ENCODE measurements at regions not wholly inside any gene's neighbourhood (a gene's known extent, or its start where the extent isn't known, plus 50 kb on each side); places are given as distances from the start of the nearest gene placed in this dataset.

DNA sequence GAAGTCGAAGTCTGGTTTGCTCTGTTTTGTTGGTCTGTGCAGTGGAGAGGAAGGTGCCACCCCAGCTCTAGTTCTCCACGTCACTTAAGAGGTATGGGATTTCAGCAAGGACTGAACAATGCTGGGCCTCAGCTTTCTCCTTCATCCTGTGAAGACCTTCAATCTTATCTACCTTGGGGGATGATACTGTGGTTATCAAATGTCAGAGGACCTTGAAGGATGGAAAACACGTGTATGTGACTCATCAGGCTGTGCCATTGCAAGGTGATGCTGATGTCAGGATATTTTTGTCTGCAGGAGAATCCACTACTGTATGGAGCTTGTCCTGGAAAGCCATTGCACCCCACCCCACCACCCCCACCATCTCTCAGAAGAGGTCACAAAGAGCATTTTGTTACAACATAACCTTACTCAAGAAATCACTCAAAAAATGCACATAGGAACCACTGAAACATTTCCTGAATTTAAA, 81.4 kb upstream of the UQCRFS1 start:
- no peaks in the 10 kb centered on the region for H3K36me3 ChIP-seq
- intact Hi-C loops (cut with DNase I; ENCODE audit: low total_unique reads): no loop called here
- no peak for TF ChIP-seq CTCF (IDR thresholded peaks at IDR 0.05)
- TF ChIP-seq POLR2A (IDR thresholded peaks at IDR 0.05): no peak
- H3K4me1 ChIP-seq: no peaks in the 10 kb centered on the region
- no peak for DNase-seq
- H3K9me3 ChIP-seq: no peaks in the 10 kb centered on the region
- H3K27ac ChIP-seq: no peak overlapping the region
- no peak overlapping the region for H3K4me3 ChIP-seq
- H3K27me3 ChIP-seq: no peaks in the 10 kb centered on the region

DNA sequence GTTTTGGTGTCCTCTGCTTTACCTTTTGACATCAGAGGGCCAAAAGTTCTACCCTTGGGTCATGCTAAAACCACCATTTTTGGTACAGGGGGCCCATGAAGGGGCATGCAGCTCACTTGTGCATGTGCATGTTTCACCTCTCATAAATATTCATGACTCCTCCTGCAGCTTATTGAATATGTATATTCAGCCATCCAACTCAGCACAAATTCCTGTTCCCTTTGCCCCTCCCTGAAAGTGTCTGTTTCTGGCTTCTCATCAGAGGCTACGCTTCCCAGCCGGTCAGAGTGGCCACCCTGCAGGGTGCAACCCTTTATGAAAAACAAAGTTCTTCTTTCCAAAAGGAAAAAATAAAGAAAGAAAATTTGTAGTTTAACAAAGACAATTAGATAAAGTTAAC, 82.3 kb upstream of the UQCRFS1 start:
- intact Hi-C loops (cut with DNase I; ENCODE audit: low total_unique reads): no loop called here
- DNase-seq: no peak
- TF ChIP-seq POLR2A (IDR thresholded peaks at IDR 0.05): no peak
- TF ChIP-seq CTCF (IDR thresholded peaks at IDR 0.05): no peak

DNA sequence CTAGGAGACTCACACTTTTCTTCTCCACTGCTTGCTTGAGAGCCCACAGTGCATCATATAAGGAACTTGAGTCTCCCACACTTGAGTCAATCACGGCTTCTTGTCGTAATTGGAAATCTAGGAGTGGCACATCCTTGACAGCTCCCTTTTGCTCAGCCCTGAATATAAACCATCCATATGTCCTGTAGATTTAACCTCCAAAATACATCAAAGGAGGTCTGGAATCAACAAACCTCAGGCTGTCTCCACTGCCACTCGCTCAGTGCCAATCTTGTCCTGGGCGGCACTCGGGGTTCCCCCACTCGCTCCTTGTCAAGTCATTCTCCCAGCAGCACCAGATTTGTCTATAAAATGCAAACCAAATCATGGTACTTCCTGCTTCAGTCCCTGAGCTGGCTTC, 84.4 kb upstream of the UQCRFS1 start:
- no peak overlapping the region for H3K27ac ChIP-seq
- DNase-seq: no peak
- no peaks in the 10 kb centered on the region for H3K9me3 ChIP-seq
- no peak overlapping the region for H3K4me3 ChIP-seq
- intact Hi-C loops (cut with DNase I; ENCODE audit: low total_unique reads): no loop called here
- no peaks in the 10 kb centered on the region for H3K4me1 ChIP-seq
- H3K27me3 ChIP-seq: no peaks in the 10 kb centered on the region
- H3K36me3 ChIP-seq: no peaks in the 10 kb centered on the region
- TF ChIP-seq POLR2A (IDR thresholded peaks at IDR 0.05) (no peak), CTCF (IDR thresholded peaks at IDR 0.05) (no peak)

More for the DNA sequence above, 82.3 kb upstream of the UQCRFS1 start:
- Histone ChIP-seq H3K36me3 (no peaks in the 10 kb centered on the region), H3K4me3 (no peak overlapping the region), H3K4me1 (no peaks in the 10 kb centered on the region), H3K9me3 (no peaks in the 10 kb centered on the region), H3K27ac (no peak overlapping the region), H3K27me3 (no peaks in the 10 kb centered on the region)

- Histone ChIP-seq H3K27ac (no peak overlapping the region), H3K9me3 (no peaks in the 10 kb centered on the region), H3K4me1 (no peaks in the 10 kb centered on the region), H3K36me3 (no peaks in the 10 kb centered on the region), H3K27me3 (no peaks in the 10 kb centered on the region), H3K4me3 (no peak overlapping the region)
- intact Hi-C loops (cut with DNase I; ENCODE audit: low total_unique reads): no loop called here
- TF ChIP-seq CTCF (IDR thresholded peaks at IDR 0.05) (no peak), POLR2A (IDR thresholded peaks at IDR 0.05) (no peak)
- no peak for DNase-seq
Measured at GRCh38 chr19:29299416-29300380, 86.7 kb upstream of the UQCRFS1 start.
